ENCODE measurements at regions not wholly inside any gene's neighbourhood (a gene's known extent, or its start where the extent isn't known, plus 50 kb on each side); places are given as distances from the start of the nearest gene placed in this dataset.

DNA sequence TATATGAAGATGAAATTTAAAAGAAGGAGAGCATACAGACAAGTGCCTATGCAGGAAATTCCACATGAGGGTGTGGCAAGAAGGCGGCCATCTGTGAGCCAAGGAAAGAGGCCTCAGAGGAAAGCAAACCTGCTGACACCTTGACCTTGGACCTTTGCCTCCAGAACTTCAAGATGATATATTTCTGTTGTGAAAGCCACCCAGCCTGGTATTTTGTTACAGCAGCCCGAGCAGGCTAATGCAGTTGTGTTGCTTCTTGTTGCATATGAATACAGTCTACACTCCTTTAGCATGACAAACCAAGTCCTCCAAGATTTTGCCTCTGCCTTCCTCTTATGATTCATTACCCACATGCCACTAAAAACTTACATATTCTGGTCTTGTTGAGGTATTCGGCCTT lies 374.8 kb upstream of the TRIB2 start:
- DNase-seq (ENCODE audit: low read depth, low spot score): no peak

DNA sequence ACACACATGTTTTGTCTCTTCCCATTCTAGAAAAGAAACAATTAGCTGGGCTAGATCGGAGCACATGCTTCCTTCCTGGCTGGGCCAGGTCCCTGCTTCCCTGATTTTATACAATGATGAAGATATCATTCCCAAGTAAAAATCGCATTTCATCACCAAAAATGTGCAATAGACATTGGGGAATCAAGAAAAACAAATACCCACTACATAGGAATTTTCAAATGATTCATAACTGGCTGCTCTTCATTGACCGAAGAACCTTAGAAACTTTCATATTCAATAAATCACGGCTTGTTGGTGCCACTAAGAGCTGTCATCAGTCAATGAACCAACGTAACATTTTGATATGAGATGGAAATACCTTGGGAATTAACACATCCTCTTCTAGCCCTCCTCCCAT lies 373.6 kb upstream of the TRIB2 start:
- no peak for DNase-seq (ENCODE audit: low read depth, low spot score)

DNA sequence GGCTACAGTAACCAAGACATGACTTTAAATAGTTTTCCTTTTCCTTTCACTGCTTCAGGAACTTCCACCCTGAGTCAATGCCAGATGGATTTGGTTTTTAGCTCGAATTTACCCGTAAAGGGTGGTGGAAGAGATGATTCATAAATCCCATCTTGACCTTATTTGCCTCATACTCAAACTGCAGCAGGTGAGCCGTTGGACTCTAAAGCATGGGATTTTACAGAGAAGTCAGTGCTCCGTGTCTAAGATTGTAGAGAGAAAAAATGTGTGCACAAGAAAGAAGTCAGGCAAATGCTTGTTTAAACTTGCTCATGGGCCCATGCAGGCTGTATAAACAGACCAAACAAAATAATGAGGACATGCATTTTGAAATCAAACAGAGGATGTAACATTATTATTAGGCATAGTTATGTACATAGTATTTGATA lies 369.7 kb upstream of the TRIB2 start:
- DNase-seq (ENCODE audit: low read depth, low spot score): no peak

DNA sequence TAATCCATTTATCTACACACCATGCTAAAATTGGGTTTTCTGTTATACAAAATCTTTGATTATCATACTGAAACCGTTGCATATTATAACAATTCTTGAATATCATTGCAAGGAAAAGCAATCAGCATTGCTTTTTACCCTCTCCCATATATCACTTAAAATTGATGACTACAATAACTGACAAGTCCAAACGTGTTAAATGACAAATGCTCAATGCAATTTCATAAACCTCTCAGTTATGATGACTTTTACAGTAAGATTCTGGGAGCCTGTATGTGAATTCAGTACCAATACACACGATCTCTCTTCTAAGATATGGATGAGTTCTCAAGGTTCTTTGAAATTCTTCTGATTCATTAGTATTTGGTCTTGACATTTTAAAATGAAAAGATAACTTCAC lies 368.5 kb upstream of the TRIB2 start:
- DNase-seq (ENCODE audit: low read depth, low spot score): no peak

DNA sequence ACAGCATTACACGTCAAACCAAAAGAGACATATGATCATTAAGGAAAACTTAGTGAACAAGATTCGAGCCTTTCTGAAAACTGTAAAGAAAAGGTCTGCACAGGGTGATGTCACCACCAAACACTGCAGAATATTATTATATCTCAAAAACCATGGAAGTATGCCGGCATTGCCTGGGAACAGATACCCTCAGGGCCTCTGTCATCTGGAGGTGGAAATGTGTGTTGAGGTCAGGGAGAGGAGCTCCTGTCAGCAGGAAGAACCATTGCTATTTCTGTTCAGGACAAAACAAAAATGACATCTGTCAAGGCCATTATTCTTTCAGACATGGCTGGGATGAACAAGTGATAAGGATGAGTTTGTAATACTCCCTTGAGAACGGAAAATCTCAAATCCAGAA lies 365.9 kb upstream of the TRIB2 start:
- no peak for DNase-seq (ENCODE audit: low read depth, low spot score)

DNA sequence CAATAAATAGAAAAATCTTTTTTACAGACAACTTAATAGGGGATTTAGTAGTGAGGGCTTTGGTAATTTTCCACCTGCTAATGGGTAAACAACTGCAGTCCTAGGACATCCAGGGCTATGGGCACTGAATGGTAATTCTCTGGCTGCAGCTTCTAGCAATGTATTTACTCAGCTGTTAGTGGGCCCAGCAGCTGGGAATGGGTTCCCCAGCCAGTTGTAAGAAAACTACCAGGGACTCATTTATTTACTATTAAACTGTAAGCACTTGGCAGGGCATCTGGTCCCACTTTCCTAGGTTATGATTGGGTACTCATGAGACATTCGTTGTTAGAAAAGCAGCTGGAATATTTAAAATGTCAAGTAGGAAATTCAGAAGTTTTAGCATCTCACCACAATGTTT lies 363.8 kb upstream of the TRIB2 start:
- DNase-seq (ENCODE audit: low read depth, low spot score): no peak

DNA sequence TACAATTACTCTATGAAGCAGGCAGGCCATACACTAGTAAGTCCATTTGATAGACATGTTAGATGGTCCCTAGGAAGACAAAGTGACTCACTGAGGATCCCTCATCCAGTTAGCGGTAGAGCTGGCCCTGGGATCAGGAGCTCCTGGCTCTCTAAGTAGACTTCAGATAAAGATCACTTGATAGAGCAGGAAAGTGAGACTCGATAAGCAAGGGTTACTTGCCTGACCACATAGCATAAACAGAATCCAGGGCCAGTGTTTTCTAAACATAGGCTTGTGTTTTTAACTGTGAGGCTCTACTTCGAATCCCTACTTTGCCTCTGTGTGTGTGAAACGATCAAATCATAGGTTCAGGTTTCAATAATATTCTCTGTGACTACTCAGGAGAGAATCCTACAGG lies 355.2 kb upstream of the TRIB2 start:
- DNase-seq (ENCODE audit: low read depth, low spot score): no peak

DNA sequence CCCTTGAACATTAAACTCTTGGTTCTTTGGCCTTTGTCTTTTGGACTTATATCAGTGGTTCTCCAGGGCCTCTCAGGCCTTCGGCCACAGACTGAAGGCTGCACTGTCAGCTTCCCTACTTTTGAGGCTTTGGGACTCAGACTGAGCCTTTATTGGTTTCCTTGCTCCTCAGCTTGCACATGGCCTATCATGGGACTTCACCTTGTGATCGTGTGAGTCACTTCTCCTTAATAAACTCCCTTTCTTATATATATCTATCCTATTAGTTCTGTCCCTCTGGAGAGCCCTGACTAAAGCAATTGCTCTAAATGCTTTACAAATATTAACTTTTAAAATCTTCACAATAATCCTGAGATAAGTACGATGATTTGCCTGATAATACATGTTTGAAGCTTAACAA lies 353.6 kb upstream of the TRIB2 start:
- DNase-seq (ENCODE audit: low read depth, low spot score): no peak

DNA sequence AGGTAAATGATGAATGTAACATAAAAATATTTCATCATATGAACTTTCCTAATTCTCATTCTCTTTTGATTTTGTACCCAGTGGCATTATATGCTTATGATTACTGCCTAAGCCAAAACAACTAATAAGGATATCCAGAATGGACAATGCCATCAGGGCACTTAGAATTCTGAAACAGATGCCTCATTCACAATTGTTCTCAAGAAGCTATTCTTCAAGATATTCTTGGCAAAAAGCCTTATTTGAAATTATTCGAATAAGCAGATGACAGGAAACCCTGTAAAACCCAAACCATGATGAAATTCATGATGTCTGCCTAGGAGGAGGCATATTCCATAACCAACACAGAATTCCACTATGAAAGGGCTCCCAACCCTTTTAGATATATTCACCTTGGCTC lies 353.2 kb upstream of the TRIB2 start:
- DNase-seq (ENCODE audit: low read depth, low spot score): no peak

DNA sequence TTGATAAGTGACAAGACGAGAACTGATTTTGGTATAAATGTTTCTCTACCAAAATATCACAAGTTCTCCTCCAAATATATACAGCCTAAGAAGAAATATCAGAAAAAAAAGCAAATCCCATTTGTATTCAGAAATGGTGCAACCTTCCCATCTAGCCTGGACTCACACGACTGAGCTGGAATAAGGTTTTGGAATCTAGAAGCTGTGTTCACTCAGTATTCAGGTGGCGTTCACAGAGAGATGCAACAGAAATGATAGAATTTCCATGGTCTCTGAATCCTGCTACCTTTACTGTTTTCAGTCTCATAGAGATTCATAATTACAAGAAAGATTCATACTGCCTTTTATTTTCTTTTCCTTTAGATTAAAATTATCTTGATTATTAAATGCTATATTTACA lies 347.2 kb upstream of the TRIB2 start:
- DNase-seq (ENCODE audit: low read depth, low spot score): no peak

DNA sequence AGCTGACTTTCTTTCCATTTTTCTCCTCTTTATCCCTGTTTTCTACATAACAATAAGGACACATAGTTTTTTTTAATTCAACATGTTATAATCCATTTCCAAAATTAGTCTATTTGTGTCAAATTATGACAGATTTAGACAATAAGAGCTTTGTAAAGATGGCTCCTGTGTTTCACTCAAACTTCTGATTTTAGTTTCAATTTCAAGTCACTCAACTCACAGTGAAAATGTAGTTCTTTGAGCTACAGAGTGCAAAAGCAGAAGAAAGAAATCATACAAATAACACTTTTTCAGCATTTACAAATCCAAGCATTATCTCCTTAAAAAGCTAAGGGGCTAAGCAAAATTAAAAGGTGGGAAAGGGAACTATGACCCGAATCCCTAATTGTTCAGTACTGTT lies 340.7 kb upstream of the TRIB2 start:
- no peak for DNase-seq (ENCODE audit: low read depth, low spot score)

DNA sequence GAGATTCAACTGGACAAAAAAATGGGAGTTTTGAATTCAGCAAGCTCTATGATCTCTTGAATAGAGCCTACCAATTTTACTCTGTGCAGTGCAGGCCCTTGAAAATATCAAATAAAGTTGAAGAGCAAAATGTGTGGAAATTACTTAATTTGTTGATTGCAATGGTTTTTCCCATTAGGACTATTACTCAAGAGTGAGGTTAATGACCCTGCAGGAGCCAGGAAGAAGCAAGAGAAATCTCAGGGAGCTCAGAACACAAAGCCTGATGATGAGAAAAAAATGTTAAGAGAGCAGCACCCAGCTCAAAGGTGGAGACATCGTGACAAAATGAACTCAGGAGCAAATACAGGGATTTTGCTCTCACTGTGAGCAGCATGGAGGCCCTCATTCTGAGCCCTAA lies 337.6 kb upstream of the TRIB2 start:
- no peak for DNase-seq (ENCODE audit: low read depth, low spot score)

DNA sequence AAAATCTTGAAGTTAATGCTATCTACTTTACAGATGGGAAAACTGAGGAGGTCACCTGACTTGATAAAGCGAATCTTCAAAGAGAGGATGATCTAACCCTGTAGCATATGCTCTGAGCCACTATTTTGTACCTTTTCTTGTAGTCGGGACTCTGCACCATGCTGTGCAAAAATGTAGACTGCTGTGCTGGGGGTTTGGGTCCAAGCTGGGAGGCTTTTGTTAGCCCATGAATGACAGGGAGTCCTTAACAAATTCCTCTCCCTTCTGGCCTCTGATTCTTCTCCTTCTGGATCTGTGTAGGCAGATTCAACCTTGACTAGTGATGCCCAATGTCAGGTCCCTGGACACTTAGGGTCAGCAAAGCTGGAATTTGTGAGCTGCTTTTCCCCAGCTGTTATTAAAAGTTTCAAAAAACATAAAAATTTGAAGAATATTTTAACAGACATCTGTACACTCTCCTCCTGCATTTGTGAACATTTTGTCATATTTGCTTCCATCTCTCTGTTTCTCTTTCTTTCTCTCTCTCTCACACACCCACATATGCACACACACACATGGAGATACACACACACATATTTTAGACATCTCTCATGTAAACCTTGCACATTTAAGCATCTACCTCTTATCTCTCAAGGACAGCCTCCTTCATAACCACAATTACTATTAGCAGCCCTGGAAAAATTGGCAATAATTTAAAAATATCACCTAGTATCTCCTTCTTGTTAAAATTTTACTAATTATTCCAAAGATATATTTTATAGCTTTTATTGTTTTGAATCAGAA lies 335.0 kb upstream of the TRIB2 start:
- no peak for DNase-seq (ENCODE audit: low read depth, low spot score)

DNA sequence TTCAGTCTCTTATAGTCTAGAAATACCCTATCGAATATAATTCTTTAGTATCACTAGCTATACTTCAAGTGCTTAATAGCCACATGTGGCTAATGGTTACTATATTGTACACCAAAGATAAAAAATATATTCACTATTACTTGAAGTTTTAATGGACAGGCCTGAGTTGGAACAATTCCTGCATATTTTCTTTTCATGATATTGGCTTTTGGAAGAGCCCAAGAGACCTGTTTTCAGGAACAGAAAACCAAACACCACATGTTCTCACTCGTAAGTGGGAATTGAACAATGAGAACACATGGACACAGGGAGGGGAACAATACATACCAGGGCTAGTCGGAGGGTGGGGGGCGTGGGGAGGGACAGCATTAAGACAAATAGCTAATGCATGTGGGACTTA lies 334.4 kb upstream of the TRIB2 start:
- no peak for DNase-seq (ENCODE audit: low read depth, low spot score)

DNA sequence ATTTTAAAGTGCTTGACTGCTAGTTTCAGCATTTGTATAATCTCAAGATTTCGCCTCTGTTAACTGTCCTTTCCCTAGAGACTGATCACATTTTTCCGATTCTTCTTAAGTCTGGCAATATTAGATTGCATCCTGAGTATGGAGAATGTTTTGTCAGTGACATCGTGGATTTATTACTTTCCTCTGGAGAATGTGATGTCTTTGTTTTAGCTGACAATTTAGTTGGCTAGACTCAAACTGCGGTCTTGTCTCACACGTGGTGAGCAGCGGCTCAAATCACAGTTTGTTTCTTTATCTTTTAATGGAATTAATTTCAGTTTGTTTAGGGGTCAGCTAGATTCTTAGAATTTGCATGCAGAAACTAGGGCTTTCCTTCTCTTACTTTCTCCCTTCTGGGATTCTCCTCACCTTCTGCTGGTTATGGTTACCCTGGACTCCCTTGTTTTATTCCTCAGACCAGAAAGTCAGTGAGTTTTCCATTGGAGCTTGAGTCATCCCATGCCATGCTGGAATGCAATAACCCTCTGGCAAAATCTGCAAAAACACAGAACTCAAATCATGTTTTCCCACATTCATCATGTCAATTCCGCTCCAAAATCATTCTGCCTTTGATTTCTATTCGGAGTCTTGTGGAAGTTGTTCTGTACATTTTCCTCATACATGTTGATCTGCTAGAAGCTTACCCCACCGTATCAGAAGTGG lies 327.2 kb upstream of the TRIB2 start:
- DNase-seq (ENCODE audit: low read depth, low spot score): no peak

DNA sequence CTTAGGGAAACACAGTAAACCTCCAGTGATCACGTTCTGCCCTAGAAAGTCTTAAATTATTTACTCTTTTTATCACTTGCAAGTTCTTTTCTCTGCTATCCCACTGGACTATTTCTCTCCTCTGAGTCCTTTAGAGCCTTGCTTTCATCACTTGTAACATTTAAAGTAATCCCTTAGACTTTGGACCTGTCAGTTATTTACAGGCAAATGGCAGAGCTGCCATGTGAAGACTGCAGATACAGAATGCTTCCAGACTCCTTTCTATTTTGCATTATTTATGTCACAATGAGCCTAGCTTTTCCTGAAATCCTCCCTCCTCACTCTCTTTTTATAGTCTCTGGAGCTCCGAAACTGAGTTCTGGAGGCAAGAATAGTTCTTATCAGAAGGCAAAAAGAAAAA lies 325.6 kb upstream of the TRIB2 start:
- no peak for DNase-seq (ENCODE audit: low read depth, low spot score)

DNA sequence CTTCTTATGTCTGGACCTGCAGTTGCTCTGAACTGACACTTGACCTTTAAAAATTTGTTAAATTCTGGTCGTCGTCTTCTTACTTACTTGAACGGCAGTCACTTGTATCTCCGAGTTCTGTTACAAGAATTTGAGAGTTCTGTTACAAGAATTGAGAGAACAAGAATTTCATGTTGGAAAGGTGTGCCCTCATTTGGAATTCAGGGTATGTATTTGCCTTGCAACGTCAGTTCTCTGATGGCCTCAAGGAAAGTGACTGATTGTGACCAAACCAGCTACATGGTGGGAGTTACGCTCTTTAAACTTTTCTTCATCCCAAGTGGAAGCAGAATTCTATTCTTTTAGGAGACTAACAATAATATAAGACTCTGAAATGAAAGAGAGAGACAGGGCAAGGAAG lies 320.0 kb upstream of the TRIB2 start:
- no peak for DNase-seq (ENCODE audit: low read depth, low spot score)

DNA sequence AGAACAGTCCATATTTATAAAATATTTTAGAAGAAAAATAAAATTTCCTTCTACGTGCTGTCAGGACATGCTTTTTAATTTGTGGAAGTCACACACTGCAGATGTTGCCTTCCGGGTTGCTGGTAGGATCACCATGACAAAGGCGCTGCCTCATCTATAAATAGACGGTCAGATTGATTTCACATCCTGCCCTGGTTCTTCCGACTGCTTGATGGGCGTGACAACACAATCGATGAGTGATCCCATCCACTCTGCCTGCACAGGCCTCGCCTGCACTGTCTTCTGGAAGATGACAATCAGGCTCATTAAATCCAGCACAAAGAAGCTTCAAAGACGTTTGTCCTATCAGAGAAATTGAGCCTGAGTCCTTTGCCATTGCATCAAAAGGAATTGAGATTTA lies 318.9 kb upstream of the TRIB2 start:
- no peak for DNase-seq (ENCODE audit: low read depth, low spot score)

DNA sequence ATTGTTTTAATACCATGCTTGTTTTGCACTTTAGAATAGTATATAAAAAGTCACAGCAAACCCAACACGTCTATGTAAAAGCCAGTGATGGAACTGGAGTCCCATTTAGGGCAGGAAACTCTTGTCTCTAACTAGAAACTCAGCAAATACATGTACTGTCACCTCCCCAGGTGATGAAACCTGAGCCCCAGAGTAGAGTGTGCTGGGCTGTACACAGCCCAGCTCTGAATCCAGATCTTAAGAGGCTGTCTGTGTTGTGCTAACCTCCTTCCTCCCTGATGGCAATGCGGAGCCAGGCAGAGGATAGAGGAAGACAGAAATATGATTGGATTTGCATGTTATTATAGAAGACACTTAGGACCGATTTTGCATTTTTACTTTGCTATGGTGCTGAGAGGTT lies 317.5 kb upstream of the TRIB2 start:
- no peak for DNase-seq (ENCODE audit: low read depth, low spot score)

DNA sequence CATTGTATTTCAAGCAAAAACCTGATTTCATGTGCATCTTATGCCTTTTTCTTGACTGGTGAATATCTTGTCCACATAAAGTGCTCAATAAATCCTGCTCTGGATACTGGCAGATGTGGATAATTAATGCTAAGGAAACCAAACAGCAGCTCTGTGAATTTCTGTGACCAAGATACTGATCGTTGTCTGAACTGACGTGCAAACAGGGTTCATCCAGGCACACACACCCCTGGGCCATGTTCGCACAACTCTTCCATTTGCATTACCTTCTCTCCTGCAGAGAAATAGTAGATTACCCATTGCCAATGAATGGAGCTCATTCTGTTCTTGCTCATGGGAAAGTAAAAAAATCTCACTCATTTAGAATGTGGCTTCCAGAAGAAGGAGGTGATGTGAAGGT lies 316.2 kb upstream of the TRIB2 start:
- no peak for DNase-seq (ENCODE audit: low read depth, low spot score)

DNA sequence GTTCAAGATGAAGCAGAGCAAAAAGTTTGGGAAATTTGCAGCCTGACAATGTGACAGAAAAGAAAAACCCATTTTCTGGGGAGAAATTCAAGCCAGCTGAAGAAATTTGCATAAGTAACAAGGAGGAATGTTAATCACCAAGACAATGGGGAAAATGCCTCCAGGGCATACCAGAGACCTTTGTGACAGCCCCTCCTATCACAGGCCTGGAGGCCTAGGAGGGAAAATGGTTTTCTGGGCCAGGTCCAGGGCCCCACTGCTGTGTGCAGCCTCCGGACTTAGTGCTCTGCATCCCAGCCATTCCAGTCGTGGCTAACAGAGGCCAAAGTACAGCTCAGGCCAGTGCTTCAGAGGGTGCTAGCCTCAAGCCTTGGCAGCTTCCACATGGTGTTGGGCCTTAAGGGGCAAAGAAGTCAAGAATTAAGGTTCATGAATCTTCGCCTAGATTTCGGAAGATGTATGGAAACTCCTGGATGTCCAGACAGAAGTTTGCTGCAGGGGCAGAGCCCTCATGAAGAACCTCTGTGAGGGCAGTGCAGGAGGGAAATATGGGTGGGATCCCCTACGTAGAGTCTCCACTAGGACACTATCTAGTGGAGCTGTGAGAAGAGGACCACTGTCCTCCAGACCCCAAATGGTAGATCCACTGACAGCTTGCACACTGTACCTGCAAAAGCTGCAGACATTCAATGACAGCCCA lies 314.1 kb upstream of the TRIB2 start:
- DNase-seq (ENCODE audit: low read depth, low spot score): no peak

DNA sequence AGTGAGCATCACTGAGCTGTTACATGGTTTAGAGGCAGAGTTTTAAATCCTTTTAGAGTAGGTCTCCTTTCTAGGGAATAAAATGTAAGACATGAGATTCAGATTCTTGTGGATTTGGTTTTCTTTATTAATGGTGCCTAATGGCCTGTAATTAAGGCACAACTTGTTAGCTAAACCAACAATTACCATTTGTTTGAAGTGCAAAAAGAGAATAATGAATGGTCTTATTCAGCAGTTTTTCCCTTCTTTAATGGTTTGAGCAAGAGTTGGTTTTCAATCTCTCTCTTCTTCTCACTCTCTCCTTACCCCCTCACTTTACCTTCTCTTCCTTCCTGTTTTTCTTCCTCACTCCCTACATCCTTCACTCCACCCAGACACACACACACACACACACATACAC lies 312.2 kb upstream of the TRIB2 start:
- DNase-seq (ENCODE audit: low read depth, low spot score): no peak

DNA sequence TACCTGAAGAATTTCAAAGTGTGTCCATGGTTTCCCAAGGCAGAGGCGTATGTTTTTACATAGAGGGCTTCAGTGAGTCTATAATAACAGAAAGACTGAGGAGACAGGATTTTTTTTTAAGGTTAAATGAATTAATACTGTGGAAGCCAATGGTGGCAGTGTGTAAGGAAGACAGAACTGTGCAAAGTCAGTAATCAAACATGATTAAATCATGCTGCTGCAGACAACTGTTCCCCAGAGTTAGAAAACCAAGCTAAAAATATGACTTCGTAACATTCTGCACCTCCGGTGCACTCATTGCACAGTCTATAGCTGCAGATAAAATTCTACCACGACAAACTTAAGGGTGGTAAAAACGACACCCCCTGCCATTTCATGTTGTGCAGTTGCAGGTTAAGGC lies 309.6 kb upstream of the TRIB2 start:
- DNase-seq (ENCODE audit: low read depth, low spot score): no peak
